Activated naive CD4-positive, alpha-beta T cell treated with anti-CD3 and anti-CD28 coated beads, Interleukin-2, amount 50 U/mL, for 72 hours (primary cell): ENCODE measurements at regions not wholly inside any gene's neighbourhood (a gene's known extent, or its start where the extent isn't known, plus 50 kb on each side); places are given as distances from the start of the nearest gene placed in this dataset.
A peak's percentile ranks its signal among the peaks of the same experiment; 100 is the strongest.
"Not testable (repeated sequence)": the region's sequence is repeated elsewhere in the genome, so short reads cannot be mapped to it uniquely, and the experiment has no call there.

ENCODE experiments used
- ATAC-seq, 2 donors: fragments of 150-1000 bp; cut with Tn5 transposase; 2 replicates each; pipeline ENCODE4 v1.10.0; 2021; ENCODE audit warnings: mild to moderate bottlenecking in 2 of 2, moderate library complexity in 2 of 2
- DNase-seq, 2 donors: peaks; one replicate each; pipeline ENCODE4 v3.0.0; 2021 to 2022; ENCODE audit warnings: low spot score in 2 of 2
- H3K27ac Mint-ChIP-seq, 2 donors: one replicate each; pipeline ENCODE4 v1.8.0; 2022; ENCODE audit warnings: mild to moderate bottlenecking in 2 of 2, mixed read lengths in 2 of 2
- H3K36me3 Mint-ChIP-seq, 2 donors: one replicate each; pipeline ENCODE4 v1.8.0; 2022; ENCODE audit warnings: mixed read lengths in 2 of 2
- H3K9me3 Mint-ChIP-seq, 2 donors: one replicate each; pipeline ENCODE4 v1.8.0; 2022; ENCODE audit warnings: mixed read lengths in 2 of 2

DNA sequence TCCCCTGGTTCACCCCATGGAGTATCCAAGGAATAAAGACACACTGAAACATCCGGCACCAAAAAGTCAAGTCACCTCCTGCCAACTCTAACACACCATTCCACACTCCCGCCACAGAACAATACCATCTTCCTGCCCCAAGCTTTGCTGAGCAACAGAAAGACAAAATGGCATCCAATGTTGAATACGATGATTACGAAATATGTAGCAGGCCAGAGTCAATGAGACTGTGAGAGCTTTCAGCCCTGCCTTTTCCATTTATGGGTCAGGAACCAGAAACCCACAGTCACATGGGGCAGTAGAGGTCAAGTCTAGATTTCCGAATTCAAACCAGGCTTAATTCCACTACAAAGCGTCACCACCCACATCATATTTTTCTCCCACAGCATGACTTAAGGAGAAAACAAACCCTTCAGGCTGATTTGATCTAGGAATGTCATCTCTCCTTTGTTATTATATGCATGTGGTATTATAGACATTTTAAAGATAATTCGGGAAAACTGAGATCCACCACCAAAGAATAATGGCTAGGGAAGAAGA, 249.8 kb downstream of the SETD4 start:
- ATAC-seq (no peak), DNase-seq (no peak)
- H3K9me3 Mint-ChIP-seq = no peaks in the 10 kb centered on the region
- no peaks in the 10 kb centered on the region for H3K36me3 Mint-ChIP-seq
- no peak overlapping the region for H3K27ac Mint-ChIP-seq

DNA sequence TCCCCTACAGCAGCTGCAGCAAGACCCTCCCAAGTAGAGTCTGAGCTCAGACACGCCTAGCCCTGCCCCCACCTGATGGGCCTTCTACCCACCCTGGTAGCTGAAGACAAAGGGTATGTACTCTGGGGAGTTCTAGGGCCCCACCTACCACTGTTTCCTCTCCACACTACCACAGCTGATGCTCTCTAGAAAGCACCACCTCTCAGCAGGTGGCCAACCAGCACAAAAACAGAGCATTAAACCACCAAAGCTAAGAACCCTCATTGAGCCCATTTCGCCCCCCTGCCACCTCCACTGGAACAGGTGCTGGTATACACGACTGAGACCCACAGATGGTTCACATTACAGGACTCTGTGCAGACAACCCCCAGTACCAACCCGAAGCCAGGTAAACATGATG, 258.9 kb downstream of the SETD4 start:
- H3K9me3 Mint-ChIP-seq = peaks cover 0 to 17% of the 10 kb centered on the region in 2 donors
- no peak overlapping the region for H3K27ac Mint-ChIP-seq
- no peak for ATAC-seq
- H3K36me3 Mint-ChIP-seq = peaks cover 0 to 9% of the 10 kb centered on the region in 2 donors
- DNase-seq = no peak

DNA sequence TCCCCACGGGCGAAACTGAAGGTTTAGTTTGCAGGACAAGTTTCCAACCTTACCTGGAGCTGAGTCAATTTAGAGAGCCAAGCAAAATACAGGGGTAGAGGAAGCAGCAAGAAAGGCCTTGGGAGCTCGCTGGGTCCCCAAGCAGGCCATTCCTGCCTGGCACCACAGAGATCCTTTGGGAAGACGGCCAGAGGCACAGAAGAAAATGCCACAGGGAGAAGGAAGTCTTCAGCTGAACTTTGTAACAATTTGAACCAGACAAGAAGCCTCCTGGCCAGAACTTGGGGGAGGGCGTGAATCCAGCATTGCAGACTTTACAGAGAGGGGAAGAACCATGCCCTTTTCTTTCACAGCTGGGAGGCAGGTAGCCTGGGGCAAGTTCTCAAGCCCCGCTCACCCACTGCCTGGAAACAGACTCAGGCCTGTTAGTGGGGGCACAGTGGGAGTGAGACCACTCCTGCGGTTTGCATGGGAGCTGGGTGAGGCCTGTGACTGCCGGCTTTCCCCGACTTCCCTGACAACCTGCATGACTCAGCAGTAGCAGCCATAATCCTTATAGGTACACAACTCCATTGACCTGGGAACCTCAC, 259.4 kb downstream of the SETD4 start:
- not testable (repeated sequence) for ATAC-seq, H3K27ac Mint-ChIP-seq, DNase-seq, H3K36me3 Mint-ChIP-seq
- peaks cover 0 to 17% of the 10 kb centered on the region in 2 donors for H3K9me3 Mint-ChIP-seq

DNA sequence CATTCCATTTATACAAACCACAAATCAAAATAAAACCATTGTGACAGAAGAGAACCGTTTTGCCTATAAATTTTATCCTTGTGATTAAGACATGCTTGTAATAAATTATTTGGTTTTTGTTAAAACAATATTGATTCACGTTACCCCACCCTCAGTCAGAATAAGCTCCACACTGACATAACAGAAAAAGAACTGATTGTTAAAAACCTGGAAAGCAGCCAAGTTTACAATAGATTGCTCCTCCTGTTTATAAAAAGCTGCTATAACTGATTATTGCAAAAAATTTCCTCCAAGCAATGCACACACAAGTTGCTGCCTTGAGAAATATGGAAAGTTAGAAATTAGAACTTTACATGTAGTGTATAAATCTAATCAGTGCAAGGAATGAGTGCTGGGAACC, 263.5 kb downstream of the SETD4 start:
- Mint-ChIP-seq H3K27ac (no peak overlapping the region), H3K36me3 (peaks cover 0 to 4% of the 10 kb centered on the region in 2 donors), H3K9me3 (peaks cover 0 to 10% of the 10 kb centered on the region in 2 donors)
- DNase-seq = no peak
- no peak for ATAC-seq

DNA sequence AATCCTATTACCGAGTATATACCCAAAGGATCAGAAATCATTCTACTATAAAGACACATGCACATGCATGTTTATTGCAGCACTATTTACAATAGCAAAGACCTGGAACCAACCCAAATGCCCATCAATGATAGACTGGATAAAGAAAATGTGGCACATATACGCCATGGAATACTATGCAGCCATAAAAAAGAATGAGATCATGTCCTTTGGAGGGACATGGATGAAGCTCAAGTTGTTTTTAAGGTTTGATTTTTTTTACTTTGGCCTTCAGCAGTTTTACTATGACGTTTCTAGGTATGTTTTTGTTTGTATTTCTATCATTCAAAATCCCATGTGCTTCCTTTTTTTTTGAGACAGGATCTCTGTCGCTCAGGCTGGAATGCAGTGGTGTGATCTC, 265.8 kb downstream of the SETD4 start:
- not testable (repeated sequence) for ATAC-seq, H3K9me3 Mint-ChIP-seq, DNase-seq, H3K27ac Mint-ChIP-seq, H3K36me3 Mint-ChIP-seq

DNA sequence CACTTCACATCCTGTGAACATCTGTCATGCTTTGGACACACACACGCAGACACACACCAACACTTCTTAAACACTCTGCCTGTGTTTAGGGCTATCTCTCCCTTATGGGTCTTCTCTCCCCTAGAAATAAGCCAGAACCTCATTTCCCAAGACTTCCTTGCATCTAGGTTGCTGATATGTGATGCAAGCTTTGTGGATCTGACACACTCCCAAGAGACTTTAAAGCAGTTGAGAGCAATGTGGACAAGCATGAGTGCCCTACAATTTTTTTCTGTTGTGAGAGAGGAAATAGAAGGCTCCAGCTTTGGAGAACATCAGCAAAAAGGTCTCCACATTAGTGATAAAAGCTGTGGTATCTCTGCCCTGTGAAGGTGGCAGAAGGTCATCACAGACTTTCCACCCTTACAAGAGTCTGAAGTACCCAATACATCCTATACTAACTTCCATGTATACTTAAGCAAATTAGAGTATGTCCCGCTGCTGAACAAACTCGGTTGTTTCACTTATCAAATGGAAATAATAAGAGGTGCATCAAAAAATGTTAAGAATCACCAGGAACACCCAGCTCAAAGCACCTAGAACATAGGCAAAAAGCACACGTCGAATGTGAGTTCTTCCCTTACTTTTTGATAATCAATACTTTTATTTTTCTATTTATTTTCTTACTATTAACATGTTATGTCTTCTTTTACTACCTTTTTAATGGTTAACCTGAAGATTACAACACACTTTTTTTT, 267.6 kb downstream of the SETD4 start:
- ATAC-seq = no peak
- DNase-seq = no peak
- H3K9me3 Mint-ChIP-seq = no peaks in the 10 kb centered on the region
- no peaks in the 10 kb centered on the region for H3K36me3 Mint-ChIP-seq
- H3K27ac Mint-ChIP-seq = no peak overlapping the region

DNA sequence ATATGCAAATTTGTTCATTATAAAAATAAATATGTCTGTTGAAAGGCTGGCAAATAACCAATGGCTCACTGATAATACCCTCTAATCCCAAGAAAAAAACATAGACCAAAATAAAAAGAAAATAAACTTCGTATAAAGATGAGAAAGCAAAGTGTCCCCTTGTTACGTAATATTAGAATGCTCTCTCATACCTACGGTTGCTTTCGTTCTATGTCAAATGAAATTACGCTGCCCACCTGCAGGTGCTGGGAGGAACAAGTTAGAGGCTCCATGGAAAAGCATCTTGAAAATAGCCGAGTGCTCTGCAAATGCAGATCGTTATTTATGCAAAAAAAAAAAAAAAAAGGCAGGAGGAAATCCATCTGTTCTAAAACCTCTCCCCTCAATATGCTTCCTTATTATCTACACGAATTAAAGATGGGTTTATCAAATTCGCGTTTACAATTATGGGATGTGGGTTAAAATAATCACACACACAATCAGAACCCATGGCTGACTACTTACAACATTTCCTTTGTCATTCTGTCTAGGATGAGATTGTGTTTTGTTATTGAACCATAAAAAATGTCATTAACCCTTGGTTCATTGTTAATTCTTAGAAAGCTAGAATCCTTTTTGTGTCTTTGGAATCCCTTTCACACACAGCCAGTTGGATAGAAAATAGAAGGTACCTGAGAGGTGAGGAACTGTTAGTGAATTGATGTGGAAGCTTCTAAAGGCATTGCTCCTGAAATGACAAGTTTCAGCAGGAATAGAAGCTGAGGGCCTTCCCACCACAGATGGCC, 268.6 kb downstream of the SETD4 start:
- no peak for DNase-seq
- no peak for ATAC-seq
- H3K36me3 Mint-ChIP-seq = peaks cover 0 to 5% of the 10 kb centered on the region in 2 donors
- H3K27ac Mint-ChIP-seq = no peak overlapping the region
- no peaks in the 10 kb centered on the region for H3K9me3 Mint-ChIP-seq

DNA sequence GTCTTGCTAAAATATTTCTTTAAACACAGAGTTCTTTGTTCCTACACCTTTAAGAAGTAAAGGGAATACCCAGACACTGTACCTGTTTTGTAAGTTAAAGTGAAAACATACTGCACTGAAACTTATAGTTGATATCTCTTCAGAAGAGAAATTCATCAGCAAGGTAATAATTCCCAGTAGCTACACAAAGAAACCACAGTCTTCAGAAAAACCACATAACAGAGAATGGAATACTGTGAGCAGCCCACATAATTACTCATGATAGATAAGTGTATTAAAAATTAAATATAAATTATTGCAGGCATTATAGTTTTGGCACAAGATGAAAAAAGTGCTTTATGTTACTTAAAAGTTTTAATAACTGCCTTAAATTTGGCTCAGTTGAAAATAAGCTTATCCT, 276.6 kb downstream of the SETD4 start:
- DNase-seq (no peak), ATAC-seq (no peak)
- Mint-ChIP-seq H3K27ac (no peak overlapping the region), H3K36me3 (peaks cover 0 to 5% of the 10 kb centered on the region in 2 donors), H3K9me3 (peaks cover 0 to 5% of the 10 kb centered on the region in 2 donors)

DNA sequence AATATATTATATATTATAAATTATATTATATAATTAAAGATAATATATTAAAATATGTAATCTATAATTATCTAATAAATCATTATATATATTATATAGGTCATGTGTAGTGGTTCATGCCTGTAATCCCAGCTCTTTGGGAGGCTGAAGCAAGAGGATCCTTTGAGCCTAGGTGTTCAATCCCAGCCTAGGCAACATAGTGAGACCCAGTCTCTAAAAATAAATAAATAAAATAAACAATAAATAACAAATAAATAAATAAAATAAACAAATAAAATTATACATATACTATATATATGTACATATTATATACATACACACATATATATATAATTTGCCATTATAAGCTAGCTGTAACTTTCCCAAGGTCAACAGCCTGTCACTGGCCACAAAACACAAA, 277.7 kb downstream of the SETD4 start:
- ATAC-seq = no peak
- DNase-seq = no peak
- H3K27ac Mint-ChIP-seq = no peak overlapping the region

DNA sequence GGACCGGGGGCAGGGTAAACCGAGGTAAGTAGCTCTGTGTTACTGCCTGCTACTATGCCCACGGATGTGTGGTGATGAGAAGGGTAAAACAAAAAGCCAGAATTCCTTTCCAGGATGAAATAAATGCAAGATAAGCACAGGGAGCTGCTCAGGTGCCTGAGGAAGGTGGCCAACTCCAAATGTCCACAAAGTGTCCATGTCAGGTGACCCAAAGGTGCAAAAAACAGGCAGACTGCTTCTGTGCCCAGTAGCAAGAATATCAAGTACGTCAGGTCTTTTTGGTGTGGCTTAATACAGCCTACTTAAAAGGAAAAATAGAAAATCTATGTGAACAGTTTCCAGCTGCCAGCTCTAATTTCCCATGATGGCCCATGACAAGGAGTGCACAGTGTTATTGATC, 279.3 kb downstream of the SETD4 start:
- Mint-ChIP-seq H3K36me3 (no peaks in the 10 kb centered on the region), H3K9me3 (peaks cover 0 to 4% of the 10 kb centered on the region in 2 donors), H3K27ac (no peak overlapping the region)
- ATAC-seq (no peak), DNase-seq (no peak)

More for the DNA sequence above, 277.7 kb downstream of the SETD4 start:
- peaks cover 0 to 5% of the 10 kb centered on the region in 2 donors for H3K36me3 Mint-ChIP-seq
- peaks cover 0 to 5% of the 10 kb centered on the region in 2 donors for H3K9me3 Mint-ChIP-seq

DNA sequence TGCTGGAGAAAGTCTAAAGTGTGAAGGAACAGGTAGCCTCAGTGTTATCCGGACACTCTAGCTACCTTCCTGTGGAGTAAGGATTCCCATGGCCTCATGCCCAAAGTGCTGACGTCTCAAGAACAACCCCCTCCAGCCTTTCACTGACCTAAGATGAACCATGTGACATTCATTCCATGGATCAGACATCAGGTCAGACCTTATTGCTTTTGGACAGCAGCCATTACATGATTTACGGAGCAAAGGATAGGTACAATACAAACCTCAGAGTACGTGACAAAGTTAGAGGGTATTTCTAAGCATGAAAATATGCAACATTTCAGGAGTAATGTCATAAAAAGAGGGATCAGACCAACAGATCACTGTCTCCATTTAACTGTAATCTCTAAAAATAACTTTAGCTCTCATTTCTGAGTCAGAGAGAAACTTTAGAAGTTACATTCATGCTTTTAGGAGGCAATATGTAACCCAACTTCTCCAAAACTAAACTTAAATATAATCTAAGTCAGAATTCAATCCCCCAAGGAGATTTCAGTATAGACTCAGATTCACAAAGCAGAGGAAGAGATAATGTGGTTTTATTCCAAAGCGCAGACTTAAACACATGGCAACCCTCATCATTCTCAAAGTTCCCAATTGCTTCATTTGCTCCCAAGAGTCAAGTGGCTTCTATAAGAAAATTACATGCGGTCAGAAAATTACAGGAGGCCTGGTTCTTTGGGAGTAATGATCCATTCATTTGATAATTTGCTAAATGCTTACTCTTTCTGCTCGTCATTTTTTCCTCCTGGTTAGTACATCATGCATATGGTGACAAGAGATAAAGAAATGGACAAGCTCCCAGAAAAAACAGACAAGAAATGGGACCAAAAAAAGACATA, 280.4 kb downstream of the SETD4 start:
- no peak for DNase-seq

DNA sequence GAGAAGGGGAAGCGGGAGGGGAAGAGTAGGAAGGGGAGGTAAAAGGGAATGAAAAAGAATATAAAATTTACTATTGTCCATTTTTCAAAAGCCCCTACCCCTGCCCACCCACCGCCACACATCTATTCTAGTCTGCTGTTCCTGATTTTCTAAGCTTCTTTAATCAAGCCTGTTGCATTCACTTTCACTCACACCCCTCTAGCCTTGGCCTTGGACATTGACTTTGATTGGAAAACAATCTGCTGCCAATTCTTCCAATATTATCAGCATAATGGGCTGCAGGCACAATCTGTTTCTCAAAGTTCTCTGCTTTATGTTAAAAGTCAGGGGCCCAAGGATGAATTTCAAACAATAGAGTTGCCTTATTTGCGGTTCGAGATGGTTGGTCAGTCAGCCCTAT, 281.2 kb downstream of the SETD4 start:
- H3K9me3 Mint-ChIP-seq = no peaks in the 10 kb centered on the region
- no peaks in the 10 kb centered on the region for H3K36me3 Mint-ChIP-seq
- H3K27ac Mint-ChIP-seq = no peak overlapping the region
- ATAC-seq = no peak
- DNase-seq = no peak

More for the DNA sequence above, 280.4 kb downstream of the SETD4 start:
- no peak overlapping the region for H3K27ac Mint-ChIP-seq
- H3K9me3 Mint-ChIP-seq = no peaks in the 10 kb centered on the region
- H3K36me3 Mint-ChIP-seq = no peaks in the 10 kb centered on the region
- ATAC-seq = no peak

DNA sequence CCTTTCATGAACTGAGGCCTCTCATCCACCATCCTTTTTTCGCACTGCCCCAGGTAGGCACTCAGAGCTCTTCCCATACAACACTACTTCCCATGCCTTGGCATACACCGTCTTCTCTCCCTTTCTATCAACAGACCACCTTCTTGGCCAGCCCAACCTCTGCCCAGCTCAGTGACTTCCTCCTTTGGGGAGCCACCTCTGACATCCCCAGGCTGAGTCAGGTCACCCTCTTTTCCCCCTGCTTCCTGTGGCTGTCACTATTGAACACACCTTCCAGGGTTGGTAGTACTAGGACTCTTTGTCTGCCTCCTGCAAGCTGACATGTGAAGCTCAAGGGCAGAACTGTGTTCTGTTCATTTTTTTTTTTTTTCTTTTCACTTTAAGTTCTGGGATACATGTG, 283.2 kb downstream of the SETD4 start:
- ATAC-seq (no peak), DNase-seq (no peak)
- H3K27ac Mint-ChIP-seq = no peak overlapping the region
- H3K36me3 Mint-ChIP-seq = no peaks in the 10 kb centered on the region
- H3K9me3 Mint-ChIP-seq = no peaks in the 10 kb centered on the region

DNA sequence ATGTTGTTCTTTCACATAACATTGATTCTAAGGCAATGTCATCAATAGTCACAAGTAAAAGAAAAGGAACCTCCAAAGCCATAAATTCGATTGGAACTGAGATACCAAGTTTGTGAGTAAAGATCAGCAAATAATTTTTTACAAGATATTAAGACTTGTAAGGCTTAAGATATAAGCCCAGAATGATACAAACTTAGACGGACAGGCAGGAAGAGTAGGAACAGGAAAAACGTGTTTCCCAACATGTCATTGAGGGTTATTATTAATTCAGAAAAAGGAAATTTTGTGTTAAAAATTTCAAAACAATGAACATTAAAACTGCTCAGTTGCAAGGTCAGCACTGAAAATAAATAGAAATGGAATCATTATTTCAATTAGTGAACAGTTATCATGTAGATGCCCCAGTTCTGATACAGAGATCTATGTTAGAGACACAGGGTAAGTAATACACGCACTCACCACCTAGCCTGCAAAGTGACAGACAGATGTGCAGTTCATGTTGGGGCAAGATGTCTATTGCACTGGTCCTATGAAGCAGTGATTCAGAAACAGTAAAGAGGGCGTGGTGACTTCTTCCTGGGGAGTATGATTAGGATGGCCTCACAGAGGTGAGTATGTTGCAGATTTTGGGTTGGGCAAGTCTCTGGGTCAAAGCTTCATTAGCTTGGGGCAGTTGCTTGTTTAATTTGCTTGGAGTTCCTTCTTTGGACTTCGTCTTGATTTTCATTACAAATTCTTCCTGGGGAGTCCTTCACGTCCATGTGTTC, 284.4 kb downstream of the SETD4 start:
- Mint-ChIP-seq H3K9me3 (no peaks in the 10 kb centered on the region), H3K36me3 (no peaks in the 10 kb centered on the region), H3K27ac (no peak overlapping the region)
- DNase-seq (no peak), ATAC-seq (no peak)

DNA sequence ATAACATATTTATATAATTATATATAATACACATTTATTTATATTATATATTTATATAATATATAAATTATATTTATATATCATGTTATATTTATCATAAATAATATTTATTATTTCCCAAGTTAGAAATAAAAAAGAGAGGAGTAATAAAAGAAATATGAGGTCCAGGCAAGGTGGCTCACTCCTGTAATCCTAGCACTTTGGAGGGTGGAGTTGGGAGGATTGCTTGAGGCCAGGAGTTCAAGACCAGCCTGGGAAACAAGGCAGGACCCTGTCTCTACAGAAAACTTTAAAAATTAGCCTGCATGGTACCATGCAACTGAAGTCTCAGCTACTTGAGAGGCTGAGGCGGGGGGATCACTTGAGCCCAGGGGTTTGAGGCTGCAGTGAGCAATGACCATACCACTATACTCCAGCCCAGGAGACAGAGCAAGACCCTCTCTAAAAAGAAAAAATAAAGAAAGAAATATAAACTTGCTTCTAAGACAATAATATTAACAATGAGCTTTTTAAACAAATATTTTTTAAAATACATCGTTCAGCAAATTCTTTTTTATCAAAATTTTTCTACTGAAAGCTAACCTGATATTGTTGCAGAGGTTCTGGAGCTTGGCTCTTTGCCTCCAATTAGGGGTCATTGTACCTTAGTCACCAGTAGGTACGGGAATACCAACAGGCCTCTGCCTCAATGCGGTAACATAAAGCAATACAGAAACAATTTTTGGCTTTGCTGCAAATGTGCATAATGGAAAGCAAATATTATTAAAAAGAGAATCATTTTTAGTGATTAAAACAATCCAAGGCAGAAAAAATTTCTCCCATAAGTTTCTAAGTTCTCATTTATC, 290.0 kb downstream of the SETD4 start:
- H3K27ac Mint-ChIP-seq = no peak overlapping the region
- ATAC-seq = peak in 1 of 2 donors; percentile 50
- H3K36me3 Mint-ChIP-seq = no peaks in the 10 kb centered on the region
- no peaks in the 10 kb centered on the region for H3K9me3 Mint-ChIP-seq
- no peak for DNase-seq
